Stimulated activated naive CD4-positive, alpha-beta T cell treated with Interleukin-2 at 50 U/mL for 16 hours (primary cell): ENCODE measurements at regions not wholly inside any gene's neighbourhood (a gene's known extent, or its start where the extent isn't known, plus 50 kb on each side); places are given as distances from the start of the nearest gene placed in this dataset.
"Not testable (repeated sequence)": the region's sequence is repeated elsewhere in the genome, so short reads cannot be mapped to it uniquely, and the experiment has no call there.

Experiments
- DNase-seq: peaks from one replicate; lab custom pipeline; 2025; lab: John Stamatoyannopoulos, UW

DNA sequence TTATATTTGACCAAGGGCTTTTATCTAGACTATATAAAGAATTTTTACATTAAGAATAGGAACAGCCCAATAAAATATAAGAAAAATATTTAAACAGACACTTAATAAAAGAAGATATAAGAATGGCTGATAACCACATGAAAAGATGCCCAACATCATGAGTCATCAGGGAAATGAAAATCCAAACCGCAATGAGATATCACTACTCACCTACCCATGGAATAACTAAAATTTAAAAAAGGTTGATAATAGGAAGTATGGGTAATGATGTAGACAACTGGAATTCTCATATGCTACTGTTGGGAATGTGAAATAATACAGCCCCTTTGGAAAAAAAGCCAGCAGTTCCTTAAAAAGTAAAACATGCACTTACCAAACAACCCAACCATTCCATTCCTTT lies 206.9 kb upstream of the PCSK5 start:
- no peak for DNase-seq

DNA sequence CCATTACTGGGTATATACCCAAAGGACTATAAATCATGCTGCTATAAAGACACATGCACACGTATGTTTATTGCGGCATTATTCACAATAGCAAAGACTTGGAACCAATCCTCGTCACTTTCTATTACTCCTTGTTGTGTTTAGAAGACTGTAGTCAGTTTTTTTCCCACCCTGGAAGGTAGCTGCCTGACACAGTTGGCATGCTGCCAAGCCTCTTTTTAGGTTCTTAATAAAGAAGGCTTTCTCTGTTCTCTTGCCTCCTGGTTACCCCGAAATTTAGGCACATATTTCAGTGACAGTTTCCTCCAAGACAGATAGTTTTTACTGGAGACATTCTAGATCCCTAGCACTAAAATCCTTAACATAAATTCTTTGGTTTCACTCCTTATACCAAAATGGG lies 205.4 kb upstream of the PCSK5 start:
- no peak for DNase-seq

DNA sequence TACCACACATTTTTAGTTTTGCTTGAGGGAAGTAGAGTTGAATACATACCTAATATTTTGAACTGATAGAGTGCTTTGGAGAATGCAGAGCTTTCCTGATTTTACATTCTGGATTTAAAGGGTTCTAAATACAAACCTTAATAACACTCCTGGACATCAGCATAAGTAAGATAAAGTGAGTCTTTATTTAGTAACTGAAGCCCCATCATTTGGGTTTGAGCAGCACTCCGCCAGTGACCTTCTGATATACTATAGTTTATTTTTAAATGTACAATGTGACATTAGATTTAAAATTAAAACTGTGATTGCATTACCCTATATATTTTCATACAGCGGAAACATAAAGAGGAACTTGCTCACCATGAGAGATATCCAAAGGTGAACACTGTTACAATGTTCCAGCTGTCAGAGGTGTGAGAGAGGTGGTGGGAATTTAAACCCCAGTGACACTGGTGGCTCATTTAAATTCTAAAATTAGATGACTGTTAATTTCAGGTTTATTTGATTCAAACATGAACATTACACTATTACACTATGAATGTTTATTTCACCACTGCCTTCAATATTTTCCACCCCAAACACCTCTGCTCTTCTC lies 203.0 kb upstream of the PCSK5 start:
- DNase-seq, result no peak

DNA sequence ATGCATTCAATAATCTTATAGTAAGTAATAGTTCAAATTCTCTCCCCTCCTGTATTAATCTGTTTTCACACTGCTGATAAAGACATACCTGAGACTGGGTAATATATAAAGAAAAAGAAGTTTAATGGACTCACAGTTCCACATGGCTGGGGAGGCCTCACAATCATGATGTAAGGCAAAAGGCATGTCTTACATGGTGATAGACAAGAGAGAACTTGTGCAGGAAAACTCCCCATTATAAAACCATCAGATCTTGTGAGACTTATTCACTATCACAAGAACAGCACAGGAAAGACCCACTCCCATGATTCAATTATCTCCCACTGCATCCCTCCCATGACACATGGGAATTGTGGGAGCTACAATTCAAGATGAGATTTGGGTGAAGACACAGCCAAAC lies 199.9 kb upstream of the PCSK5 start:
- DNase-seq, result not testable (repeated sequence)

DNA sequence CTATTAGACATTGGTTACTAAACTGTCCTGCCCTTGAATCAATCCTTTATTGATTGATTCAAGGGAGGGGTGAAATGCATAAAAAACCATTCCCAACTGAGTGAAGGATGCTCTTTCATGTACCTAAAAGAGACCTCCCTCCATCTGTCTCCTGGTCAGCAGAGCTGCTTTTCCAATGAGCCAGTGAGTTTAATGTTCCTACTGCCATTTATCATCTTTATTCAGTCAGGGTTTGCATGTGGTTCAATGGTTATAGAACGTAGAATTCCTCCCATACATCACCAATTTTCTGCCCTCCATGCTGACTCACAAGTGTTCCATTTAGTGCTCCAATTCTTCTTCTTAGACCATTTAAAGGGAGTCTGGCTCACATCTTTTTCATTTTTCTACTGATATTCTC lies 199.1 kb upstream of the PCSK5 start:
- DNase-seq, result no peak

DNA sequence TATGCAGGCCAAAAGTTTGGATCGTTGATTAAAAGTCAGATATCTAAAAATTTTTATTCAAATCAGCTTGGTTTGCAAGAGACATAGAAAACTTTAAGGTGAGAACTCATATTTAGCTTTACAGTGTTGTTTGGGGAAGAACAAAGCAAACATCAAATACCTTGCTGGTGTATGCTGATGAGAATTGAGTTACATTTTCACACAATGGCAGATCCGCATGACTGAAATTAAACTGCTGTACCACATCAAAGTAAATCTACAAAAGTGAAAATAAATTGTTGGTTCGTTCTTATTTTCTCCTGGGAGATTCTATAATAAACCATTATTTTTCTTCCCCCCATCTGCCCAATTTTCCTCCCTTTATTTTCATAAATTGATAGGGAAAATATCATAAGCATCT lies 198.2 kb upstream of the PCSK5 start:
- no peak for DNase-seq

DNA sequence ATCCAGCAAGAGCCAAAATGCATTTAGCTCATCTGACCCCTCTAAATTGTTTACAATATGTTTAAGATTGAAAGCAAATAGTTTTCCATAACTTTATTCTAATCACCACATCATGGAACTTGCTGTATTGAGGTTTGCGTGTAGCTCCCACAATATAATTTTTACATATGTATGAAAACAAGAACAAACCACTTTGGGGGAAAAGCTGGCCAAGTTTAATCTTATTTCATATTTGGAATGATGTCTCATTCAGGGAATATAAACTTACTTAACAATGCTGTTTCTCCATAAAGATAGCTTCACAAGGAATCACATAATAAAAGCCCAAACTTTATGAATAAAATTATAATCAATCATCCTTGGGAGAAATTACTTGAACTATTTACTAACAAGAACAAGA lies 194.6 kb upstream of the PCSK5 start:
- no peak for DNase-seq

DNA sequence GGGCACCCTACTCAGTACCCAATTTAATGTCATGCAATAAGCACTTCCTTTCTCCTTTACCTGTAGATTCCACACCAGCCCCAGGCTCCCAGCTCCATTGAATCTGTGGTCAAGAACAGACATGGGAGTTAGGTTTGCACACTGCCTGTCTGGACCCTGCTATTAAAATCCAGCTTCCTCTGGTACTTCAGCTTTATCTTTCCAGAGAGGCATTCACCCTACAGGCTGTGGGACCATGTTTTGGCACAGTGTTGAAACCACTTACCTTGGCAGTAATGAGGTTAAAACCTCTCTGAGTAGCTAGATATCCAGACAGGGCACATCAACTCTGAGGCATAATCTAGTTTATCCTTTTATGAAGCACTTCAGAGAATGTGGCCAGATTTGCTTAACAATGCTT lies 191.5 kb upstream of the PCSK5 start:
- DNase-seq, result no peak

DNA sequence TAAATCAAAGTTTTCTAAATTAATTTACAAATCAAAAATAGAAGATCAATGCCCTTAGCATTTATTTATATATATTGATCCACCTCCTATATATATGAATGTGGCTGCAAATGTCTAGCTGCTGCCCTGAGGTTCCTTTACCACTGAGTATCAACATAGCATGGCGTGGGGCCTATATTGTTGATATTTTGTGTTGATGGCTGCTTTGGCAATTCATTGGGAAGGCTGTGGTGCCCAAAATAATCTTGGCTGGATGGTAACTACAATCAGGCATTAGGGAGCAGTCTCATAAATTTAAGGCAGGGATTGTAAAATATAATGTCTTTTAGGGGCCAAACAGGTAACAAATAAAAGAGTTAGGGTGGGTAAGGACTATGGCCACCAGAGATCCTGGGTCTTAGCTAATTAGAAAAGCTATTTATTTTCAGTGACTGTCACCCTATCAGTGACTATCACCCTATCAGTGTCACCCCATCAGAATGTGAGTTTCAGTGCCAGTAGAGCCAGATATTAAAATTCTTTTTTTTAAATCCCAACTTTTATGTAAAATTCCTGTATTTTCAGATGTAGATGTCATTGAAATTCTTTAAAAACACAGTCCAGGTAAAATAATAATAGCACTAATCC lies 190.7 kb upstream of the PCSK5 start:
- no peak for DNase-seq

DNA sequence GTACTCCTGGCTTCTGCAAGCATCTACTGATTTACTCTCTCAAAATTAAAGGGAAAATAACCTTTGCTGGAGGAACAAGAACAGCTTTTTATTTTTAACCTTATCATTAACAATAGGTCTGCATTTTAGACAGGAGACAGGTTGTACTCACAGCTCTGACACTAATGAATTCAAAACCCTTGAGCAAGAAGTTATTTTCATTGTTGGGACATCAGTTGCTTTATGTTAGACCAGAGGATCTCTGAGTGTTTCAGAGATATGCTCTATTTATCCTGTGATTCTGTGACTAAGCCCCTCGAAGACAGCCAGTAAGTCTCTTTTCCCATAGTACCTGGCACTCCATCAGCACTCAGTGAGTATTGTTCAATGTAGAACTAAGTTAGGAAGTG lies 190.2 kb upstream of the PCSK5 start:
- DNase-seq, result no peak

DNA sequence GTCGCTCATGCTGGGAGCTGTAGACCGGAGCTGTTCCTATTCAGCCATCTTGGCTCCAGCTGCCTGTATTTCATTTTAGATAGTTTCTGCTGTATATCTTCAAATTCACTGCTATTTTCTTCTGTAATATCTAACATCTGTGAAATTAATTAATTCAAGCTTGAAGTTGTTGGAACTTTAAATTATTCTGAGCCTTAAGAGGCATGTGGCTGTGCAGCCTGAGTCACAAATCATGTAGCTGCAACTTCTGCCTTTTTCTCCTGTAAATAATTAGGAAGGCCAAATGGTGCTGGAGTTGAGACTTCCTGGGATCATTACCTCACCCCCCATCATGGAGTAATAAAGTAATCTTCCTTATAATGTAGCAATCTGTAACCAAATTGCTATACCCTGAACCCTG lies 183.3 kb upstream of the PCSK5 start:
- no peak for DNase-seq

DNA sequence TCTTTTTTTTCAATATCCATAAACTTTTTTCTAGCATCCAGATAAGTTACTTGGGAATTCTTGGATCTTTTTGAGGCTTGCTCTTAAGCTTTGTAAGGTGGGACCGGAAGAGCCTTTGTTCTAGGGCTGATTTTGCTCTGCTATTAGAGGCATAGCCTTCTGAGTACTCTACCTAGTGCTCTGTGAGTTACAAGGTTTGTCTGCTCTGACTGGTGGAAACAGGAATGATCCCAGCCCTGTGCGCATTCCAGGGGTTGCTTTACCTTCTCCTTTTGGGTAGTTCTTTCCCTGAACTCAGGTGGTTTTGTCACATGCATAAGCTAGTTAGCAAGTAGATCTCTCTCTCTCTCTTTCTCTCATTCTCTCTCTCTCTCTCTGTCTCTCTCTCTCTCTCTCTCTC lies 180.8 kb upstream of the PCSK5 start:
- no peak for DNase-seq

DNA sequence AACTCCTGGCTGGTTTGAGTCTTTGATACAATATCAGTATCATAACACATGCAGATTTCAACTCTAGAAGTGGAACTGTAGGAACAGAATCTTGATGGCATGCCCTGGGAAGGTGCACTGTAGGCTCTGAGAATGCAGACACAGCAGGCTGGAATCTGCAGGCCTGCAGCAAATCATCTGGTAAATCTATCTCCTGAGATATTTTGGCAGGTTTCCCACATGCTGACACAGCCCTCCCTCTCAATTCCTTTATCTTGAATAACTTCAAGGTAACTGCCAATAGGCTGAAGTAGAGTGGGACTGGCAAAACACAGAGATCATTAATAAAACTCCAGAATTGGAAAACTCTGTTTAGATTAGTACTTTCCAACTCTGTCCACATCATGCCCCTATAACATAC lies 177.8 kb upstream of the PCSK5 start:
- no peak for DNase-seq

DNA sequence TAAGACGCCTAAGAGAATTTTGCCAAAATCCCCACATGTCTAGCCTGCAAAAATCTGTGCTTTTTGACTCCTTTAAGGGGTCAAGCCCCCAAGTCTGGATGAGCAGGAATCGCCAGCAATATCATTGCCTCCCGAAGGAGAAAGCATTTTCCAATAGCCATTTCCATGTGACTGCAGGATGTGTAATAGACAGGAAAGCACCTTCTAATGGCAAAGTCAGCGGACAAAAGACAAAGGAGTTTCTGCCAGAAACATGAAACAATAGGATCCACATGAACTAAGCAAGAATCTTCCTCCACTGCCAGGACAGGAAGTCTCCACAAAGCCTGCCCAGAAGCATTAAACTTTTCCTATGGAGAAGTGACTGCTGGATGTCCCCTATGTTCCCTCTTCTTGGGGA lies 177.1 kb upstream of the PCSK5 start:
- no peak for DNase-seq

DNA sequence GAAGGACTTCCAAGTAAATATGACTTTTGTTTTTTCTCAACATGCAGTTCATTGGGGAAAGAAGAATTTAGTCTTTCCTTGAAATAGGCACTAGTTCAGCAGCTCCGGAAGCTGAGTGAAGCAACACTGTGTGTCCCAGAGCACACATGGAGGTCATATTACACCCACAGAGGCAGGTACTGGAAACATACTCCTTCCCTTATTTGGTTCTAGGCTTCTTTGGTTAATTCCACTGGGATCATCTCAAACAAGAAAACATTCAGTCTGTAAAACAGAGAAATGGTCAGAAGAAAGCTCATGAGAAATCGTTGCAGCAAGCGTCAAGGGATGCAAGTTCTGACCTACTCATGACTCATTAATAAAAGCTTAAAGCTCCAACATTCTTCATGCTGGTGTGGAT lies 175.1 kb upstream of the PCSK5 start:
- DNase-seq, result no peak

DNA sequence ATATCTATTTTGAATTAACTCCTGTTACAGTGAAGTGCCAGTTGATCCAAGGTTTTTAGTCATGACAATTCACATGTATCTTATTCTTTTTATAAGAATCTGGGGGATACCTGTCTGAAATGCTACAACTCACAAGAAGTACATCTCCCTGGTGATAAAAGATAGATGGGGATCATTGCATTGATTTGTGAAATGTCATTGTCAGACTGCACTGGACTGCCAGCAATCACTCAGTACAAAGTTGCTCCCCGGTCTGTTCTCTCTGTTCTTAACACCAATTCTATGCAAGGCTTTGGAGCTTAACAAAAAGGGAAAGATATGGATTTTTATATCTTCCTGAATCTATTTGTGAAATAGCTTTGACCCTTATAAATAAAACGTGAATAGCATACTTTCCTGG lies 171.8 kb upstream of the PCSK5 start:
- no peak for DNase-seq

DNA sequence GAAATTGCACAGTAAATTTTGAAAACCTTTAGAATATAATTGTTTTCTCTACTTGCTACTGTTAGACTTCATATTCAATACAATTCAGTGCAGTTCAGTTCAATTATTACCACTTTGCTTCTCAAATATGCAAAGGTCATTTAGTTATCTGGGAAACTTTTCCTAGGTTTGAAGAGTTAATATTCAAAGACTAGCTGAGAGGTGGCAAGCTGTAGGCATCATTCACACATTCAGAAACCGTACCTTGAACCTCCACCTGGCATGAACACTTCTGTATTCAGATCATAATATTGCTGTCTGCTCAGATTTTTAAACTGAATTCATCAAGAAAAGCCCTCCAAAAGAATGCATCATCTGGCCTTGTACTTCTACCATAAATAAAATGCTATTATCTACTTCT lies 162.1 kb upstream of the PCSK5 start:
- DNase-seq, result no peak

DNA sequence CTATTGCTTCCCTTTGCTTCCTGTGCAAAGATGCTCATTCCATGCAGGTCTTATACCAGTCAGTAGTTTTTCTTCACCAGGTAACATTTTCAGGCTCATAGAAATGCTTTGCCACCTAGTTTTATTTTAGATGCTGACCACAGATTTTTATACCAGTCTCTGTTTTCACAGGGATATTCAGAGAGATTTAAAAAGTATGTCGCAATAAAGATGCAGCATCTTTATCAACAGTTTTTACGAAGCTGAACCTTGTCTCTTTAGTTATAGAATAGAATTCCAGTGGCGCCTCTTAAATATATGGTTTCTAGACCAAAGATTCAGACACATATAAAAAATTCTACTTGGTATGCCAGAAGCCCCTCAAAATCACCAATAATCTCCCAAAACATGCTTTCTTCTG lies 155.7 kb upstream of the PCSK5 start:
- DNase-seq, result no peak

DNA sequence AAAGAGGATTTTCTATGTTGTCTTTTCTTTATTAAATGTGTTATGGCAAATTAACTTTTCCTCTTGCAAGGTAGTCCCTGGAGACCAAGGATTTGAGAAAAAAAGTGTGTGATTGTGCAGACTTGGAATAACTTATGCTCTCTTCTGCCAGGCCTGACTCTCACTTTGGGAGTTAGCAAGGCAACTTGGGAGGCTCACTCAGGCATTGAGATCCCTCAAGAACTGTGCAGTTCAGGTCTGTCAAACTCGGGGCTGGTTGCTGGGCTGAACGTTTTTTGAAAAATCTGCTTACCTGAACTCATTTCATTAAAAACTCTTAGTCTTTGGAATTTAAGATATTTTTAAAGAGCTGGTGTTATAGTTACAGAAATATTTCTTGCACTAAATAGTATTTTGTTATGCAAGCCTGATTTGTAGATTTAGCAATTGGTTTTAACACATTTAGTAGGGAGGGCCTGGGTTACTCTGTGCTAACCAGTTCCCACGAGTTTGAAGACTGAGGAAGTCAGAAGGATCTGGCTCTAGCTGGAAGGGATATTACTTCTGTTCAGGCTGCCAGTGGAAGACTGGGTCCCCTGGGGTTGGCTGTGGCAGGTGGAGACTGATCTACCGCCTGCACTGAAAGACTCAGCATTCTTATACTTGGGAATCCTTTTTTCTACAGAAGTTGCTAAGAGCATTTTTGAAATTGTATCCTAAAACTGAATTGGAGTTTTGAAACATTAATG lies 150.4 kb upstream of the PCSK5 start:
- DNase-seq, result no peak

DNA sequence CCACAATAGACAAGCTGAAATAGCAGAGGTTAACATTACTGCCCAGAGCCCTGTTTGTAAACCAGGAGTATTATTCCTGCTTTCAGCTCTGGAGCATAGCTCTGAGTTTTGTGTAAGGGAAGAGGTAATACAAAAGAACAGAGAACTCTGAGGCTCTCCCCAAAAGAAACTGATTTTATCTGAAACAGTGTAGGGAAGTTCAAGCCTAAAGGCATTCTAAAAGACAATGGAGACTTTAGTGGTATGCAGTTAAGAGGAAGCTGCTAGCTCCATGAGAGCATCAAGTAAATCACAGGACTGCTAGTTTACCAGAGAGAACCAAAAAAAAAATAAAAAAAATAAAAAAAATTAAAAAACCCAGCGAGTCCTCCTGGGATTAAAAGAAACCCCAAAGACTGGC lies 146.6 kb upstream of the PCSK5 start:
- no peak for DNase-seq

DNA sequence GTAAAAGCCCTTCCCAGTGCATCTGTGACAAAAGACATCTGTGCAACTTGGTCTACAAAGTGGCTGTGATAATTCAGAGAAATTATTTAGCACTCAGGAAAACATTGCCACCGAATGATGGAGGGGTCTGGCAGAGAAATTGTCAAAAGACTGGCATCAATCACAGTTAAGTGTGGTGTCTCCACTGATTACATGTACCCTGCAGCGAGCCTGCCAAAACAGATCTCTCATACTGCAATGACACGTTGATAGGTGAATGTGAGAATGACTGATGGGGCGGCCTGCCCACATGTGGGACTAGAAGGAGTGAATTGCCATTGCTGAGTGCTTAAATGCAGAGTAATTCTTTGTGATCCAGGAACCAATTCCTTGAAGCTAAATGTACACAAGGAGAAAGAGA lies 136.4 kb upstream of the PCSK5 start:
- no peak for DNase-seq

DNA sequence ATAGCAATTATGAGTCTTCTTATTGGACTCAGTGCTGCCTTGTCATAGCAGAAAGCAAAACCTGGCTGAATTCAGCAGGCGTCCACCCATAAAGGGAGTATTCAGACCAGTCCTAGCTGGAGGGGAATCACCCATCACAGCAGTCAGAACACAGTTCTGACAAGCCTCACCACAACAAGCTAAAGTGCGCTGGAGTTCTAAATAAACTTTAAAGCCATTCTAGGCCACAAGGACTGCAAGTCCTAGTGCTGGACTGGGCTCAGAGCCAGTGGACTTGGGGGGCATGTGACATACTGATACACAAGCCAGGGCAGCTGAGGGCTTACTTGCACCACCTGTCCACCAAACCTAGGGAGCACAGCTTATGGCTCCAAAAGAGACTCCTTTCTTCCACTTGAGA lies 115.3 kb upstream of the PCSK5 start:
- no peak for DNase-seq

DNA sequence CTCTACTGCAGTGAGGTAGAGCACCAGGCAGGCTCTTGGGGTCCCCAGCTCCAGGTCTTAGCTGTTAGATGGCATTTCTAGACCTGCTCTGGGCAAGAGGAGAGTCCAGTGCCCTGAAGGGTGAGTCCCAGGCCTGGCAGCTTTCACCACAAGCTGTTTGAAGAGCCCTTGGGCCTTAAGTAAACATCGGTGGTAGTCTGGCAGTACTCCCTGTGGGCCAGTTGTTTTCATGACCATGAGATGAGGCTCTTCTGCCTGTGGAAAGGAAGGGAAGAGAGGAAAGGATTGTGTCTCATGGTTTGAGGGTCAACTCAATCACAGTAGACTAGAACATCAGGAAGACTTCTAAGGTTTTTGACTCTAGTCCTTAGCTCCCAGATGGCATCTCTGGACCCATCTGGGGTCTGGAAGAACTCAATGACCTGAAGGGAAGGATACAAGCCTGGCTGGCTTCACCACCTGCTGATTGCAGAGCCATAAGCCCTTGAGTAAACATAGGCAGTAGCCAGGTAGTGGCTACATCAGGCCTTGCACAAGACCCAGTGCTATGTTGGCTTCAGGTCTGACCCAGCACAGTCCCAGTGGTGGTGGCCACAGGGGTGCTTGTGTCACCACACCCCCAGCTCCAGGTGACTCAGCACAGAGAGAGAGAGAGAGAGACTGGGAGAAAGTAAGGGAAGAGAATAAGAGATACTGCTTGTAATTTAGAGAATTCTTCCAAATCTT lies 114.3 kb upstream of the PCSK5 start:
- no peak for DNase-seq
